GM18505 (cell line): ENCODE measurements at regions not wholly inside any gene's neighbourhood (a gene's known extent, or its start where the extent isn't known, plus 50 kb on each side); places are given as distances from the start of the nearest gene placed in this dataset.

Experiments used
- ATAC-seq: cut with Tn5 transposase; IDR thresholded peaks from one replicate; pipeline ENCODE4 v1.9.1; 2021; ENCODE audit not compliant: unreplicated experiment
- POLR2A ChIP-seq: IDR thresholded peaks from 4 replicates; pipeline ENCODE4 v1.6.1; 2011; ENCODE audit warnings: borderline replicate concordance; ENCODE audit not compliant: insufficient read depth, insufficient read length; ENCODE audit errors: extremely low read depth

DNA sequence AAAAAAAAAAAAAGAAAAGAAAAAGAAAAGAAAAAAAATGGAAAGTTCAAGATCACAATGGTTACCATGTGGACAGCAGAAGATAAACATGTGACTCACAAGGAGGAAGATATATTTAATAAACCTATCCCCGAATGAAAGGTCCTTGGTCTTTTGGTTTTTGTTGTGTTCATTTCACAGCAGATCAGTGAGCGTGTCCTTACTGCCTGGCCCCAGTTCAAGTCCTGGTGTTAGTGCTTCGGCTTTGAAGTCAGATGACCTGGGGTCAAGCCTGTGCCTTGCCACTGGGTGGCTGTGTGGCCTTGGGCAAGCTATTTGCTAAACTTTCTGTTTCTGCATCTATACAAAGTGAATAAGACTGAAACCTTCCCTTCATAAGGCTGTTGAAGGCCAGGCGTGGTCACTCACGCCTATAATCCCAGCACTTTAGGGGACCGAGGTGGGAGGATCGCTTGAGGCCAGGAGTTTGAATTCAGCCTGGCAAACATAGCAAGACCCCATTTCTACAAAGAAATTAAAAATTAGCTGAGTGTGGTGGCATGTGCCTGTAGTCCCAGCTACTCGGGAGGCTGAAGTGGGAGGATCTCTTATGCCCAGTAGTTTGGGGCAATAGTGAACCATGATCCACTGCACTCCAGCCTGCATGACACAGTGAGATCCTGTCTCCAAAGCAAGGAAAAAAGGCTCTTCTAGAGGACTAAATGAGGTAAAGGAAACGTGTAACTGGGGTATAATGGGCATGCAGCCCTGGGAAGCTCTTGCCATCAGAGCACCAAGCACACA lies 94.5 kb upstream of the SPATA31D4 start:
- TF ChIP-seq POLR2A = no peak
- ATAC-seq = no peak

DNA sequence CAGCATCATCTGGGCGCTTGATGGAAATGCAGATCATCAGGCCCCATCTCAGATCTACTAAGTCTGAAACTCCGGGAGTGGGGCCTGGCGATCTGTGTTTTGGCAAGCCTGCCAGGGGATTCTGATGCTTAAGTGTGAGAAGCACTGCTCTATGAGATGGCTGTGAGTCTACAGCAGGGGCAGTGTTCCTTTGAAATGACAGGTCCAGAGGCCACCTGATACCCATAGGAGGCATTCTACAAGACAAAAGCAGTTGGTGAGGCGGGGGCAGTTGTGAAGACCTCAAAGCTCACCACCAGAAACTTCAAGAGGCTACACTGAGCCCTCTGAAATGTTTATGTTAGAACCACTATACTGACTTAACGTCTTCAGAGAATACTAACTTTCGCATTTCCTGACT lies 86.9 kb upstream of the SPATA31D4 start:
- no peak for ATAC-seq
- no peak for TF ChIP-seq POLR2A

GRCh38 chr9:81844131-81844567 lies 84.1 kb upstream of the SPATA31D4 start:
- ATAC-seq = no peak
- no peak for TF ChIP-seq POLR2A

DNA sequence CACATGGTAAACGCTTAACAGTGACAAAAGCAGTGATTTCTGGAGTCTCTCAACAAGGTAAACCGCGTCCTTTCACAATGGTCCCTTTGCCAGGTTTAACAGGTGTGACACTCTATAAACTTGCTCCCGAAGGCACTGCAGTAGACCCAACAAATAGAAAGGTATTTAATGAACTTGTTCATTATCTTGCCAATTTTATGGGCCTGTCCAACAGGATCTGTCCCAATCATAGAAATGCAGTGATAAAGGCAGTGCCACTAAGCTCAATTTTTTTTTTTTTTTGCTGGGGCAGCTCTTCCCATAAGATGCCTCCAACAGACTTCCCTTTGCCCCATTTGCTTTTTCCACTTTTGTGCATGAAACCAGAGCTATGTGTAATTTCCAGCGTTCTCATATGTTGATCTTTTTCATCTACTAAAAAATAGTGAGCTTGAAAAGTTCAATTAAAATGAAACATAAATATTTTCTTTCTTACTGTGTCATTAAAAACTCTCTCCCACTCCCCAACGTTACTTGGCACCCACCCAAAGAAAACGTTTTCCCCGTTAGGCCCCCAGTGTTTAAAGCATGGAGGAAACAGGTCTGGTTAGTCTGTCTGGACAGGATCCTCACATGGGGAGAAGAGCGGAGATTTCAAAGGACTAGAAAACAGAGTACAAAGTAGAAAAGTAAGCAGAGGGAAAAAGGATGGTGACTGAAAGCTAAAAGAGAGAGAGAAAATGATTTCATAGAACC lies 80.9 kb upstream of the SPATA31D4 start:
- no peak for TF ChIP-seq POLR2A
- ATAC-seq = no peak

GRCh38 chr9:81848472-81848871 lies 79.8 kb upstream of the SPATA31D4 start:
- no peak for TF ChIP-seq POLR2A
- no peak for ATAC-seq

GRCh38 chr9:81849631-81850259 lies 78.5 kb upstream of the SPATA31D4 start:
- no peak for TF ChIP-seq POLR2A
- ATAC-seq = no peak

DNA sequence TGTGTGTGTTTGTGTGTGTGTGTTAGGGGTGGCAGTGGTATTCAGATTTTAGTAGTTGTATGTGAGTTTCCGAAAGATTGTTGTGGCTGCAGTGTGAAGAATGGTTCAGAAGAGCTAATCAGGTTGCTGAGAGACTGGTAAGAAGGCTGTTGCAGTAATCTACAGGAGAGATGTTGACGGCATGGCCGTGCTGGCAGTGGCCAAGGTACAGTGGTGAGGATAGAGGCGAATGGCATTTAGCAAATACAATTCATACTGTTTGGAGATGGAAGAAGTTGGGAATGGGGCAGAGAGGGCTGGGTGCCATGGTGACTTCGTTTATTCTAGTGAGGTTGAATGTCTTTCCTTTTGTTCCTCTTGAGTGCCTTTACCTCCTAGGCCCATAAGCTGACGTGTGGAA lies 77.5 kb upstream of the SPATA31D4 start:
- ATAC-seq = no peak
- no peak for TF ChIP-seq POLR2A

DNA sequence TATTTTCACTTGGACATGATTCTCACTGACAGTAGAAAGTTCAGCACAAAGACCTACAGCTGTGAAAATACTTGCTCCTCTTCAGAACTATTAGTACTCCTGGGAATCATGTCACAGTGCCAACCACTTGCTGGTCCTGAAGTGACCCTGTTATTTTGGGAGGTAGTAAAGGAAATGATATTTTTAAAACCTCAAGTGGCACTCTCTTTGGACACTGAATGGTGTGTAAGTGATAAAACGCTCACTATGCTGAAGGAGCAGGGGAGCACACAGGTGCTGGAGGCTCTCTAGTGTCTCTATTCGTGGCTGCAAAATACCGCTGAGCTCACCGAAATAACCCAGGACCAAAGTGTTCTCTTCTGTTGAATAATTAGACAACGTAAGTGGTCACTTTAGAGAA lies 76.9 kb upstream of the SPATA31D4 start:
- no peak for ATAC-seq
- TF ChIP-seq POLR2A = no peak

DNA sequence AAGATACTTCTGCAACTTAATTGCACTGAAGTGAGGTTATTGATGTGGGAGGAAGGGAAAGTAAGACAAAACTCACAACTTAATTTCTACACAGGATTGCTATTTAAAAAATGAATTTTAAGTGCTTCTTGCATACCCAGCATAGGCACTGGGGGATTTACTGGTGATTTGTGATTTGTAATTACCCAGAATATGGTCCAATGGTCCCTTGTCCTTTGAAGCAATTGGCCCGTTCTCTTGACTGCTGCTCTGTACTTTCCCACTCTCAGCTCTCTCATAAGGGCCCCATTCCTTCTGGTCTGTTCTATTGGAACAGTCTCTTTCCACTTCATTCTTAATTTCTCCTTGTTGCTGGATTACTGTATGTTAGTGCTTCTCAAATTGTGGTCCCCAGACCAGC lies 75.4 kb upstream of the SPATA31D4 start:
- TF ChIP-seq POLR2A = no peak
- no peak for ATAC-seq

GRCh38 chr9:81855538-81855937 lies 72.7 kb upstream of the SPATA31D4 start:
- TF ChIP-seq POLR2A = no peak
- no peak for ATAC-seq

GRCh38 chr9:81858657-81859430 lies 69.4 kb upstream of the SPATA31D4 start:
- no peak for ATAC-seq
- TF ChIP-seq POLR2A = no peak

GRCh38 chr9:81860581-81860980 lies 67.6 kb upstream of the SPATA31D4 start:
- TF ChIP-seq POLR2A = no peak
- no peak for ATAC-seq

DNA sequence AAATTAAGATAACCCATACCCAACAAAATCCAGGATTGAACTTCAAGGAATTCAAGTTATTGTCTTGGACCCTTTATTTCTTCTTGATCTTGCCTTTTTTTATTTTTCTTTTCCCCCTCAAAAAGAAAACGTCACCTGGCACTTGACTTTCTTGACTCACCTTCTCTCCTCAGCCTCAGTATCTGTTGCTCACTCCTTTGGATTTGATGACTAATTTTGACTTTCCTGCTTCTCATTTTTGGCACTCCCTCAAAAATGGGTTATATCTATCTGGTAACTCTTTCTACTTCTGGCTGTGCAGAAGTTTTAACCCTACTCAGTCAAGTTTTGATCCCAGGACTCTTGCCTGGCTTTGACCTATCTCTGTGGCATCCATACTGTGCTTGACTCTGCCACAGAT lies 66.6 kb upstream of the SPATA31D4 start:
- no peak for TF ChIP-seq POLR2A
- ATAC-seq = no peak
